SK-N-MC (cell line): ENCODE measurements at regions not wholly inside any gene's neighbourhood (a gene's known extent, or its start where the extent isn't known, plus 50 kb on each side); places are given as distances from the start of the nearest gene placed in this dataset.

Source experiments
- EZH2 ChIP-seq: fragments of 200-600 bp; sonication (generic); IDR thresholded peaks from one replicate; pipeline ENCODE4 v1.6.1; 2017; ENCODE audit warnings: antibody characterized with exemption
- FOXP2 ChIP-seq: optimal IDR thresholded peaks from 2 replicates; pipeline ENCODE3; 2011; ENCODE audit warnings: mild to moderate bottlenecking, moderate library complexity; ENCODE audit not compliant: insufficient read depth; ENCODE audit errors: extremely low read length, control extremely low read depth
- POLR2AphosphoS5 ChIP-seq: IDR thresholded peaks from 2 replicates; pipeline ENCODE4 v1.6.1; 2012; ENCODE audit warnings: mild to moderate bottlenecking, low read depth, low read length, borderline replicate concordance

DNA sequence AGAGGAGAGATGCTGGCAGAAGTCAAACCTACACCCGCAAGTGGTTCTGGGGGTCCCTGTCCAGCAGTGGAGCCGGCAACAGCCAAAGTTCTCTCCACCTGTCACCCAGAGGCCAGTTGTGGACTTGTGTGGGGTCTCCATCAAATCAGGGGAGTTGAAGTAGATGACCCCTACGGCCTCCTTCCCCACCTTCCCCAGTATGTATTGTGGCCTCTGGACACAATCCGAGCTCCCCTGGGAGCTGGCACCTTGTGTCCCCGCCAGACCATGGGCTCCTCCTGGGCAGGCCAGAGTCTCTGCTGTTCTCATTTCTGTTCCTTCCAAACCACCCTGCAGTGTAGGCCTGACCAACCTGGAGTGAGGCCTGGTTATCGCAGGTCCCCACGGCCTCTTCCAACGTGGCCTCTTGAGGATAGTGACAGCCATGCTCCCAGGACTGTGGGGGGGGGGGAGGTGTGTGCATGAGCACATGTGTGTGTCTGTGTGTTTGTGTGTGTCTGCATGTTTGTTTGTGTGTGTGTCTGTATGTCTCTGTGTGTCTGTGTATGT lies 246.4 kb downstream of the MATN1 start:
- TF ChIP-seq EZH2 (no peak), POLR2AphosphoS5 (no peak), FOXP2 (no peak)
